HFFc6 (cell line): ENCODE measurements at regions not wholly inside any gene's neighbourhood (a gene's known extent, or its start where the extent isn't known, plus 50 kb on each side); places are given as distances from the start of the nearest gene placed in this dataset.
"Not testable (repeated sequence)": the region's sequence is repeated elsewhere in the genome, so short reads cannot be mapped to it uniquely, and the experiment has no call there.

Experiments
- DNase-seq: peaks from one replicate; pipeline ENCODE4 v3.0.0-alpha.2; 2018
- H3K27ac Mint-ChIP-seq: 2 replicates; pipeline ENCODE4 v1.8.0; 2020; ENCODE audit warnings: mild to moderate bottlenecking, mixed read lengths
- H3K27me3 Mint-ChIP-seq: 2 replicates; pipeline ENCODE4 v1.8.0; 2021; ENCODE audit warnings: mild to moderate bottlenecking, moderate library complexity, mixed read lengths; ENCODE audit not compliant: insufficient read depth
- H3K36me3 Mint-ChIP-seq: 2 replicates; pipeline ENCODE4 v1.8.0; 2021; ENCODE audit warnings: low read depth, mixed read lengths
- H3K4me1 Mint-ChIP-seq: 2 replicates; pipeline ENCODE4 v1.8.0; 2020; ENCODE audit warnings: low read depth, mixed read lengths
- H3K4me3 Mint-ChIP-seq: 2 replicates; pipeline ENCODE4 v1.8.0; 2020; ENCODE audit warnings: mild to moderate bottlenecking, moderate library complexity, mixed read lengths
- H3K9me3 Mint-ChIP-seq: 2 replicates; pipeline ENCODE4 v1.8.0; 2020; ENCODE audit warnings: mild to moderate bottlenecking, mixed read lengths
- TF ChIP-seq, protein P1 (sequence below): fragments of 200-600 bp; sonication (generic); IDR thresholded peaks from 2 replicates; pipeline ENCODE4 v1.5.0; 2021; ENCODE audit warnings: antibody characterized with exemption, mild to moderate bottlenecking

DNA sequence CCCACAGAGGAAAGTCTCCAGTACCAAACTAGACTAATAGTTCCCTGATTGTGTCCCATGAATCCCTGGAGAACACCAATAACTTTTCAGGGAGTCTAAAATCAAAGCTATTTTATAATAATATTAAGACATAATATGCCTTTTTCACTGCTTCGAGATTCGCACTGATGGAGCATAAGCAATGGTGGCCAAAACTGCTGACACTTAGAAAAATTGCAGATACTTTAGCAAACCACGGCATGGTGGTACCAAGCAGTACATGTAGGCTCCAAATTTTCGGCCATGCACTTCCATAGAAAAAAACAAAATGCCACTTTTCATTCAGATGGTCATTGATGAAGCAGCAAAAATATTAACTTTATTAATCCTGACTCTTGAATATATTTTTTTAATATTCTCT is 100.3 kb upstream of the PCSK1 start:
- DNase-seq, result no peak
- TF ChIP-seq, protein P1, sequence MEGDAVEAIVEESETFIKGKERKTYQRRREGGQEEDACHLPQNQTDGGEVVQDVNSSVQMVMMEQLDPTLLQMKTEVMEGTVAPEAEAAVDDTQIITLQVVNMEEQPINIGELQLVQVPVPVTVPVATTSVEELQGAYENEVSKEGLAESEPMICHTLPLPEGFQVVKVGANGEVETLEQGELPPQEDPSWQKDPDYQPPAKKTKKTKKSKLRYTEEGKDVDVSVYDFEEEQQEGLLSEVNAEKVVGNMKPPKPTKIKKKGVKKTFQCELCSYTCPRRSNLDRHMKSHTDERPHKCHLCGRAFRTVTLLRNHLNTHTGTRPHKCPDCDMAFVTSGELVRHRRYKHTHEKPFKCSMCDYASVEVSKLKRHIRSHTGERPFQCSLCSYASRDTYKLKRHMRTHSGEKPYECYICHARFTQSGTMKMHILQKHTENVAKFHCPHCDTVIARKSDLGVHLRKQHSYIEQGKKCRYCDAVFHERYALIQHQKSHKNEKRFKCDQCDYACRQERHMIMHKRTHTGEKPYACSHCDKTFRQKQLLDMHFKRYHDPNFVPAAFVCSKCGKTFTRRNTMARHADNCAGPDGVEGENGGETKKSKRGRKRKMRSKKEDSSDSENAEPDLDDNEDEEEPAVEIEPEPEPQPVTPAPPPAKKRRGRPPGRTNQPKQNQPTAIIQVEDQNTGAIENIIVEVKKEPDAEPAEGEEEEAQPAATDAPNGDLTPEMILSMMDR, result no peak
- Mint-ChIP-seq H3K9me3 (no peaks in the 10 kb centered on the region), H3K4me3 (no peak overlapping the region), H3K27ac (no peak overlapping the region), H3K4me1 (peaks cover 41% of the 10 kb centered on the region), H3K27me3 (no peaks in the 10 kb centered on the region), H3K36me3 (no peaks in the 10 kb centered on the region)

DNA sequence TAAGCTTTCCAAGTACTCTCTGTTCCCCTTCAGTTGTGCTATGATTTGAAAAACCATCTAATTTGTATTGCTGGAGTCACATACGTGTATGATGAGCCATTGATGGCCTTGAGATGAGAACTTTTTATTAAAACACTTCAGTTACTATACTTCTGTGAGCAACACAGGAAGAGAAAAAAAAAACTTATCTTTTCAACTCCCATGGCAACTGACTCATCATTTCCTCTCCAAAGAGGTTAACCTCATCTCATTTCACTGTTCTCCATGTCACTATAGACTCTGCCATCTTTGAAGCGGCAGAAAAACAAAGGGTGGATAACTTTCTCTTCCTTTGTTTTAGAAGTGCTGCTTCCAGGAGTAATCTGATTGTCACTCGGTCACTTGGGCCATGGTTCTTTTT is 104.3 kb upstream of the PCSK1 start:
- DNase-seq, result peak; percentile 73
- Mint-ChIP-seq H3K36me3 (no peaks in the 10 kb centered on the region), H3K9me3 (no peaks in the 10 kb centered on the region), H3K27ac (peak overlapping the region; percentile 90), H3K4me3 (peak overlapping the region; percentile 40; the same call in 1 of the 2 replicates), H3K4me1 (peaks cover 36% of the 10 kb centered on the region), H3K27me3 (no peaks in the 10 kb centered on the region)
- TF ChIP-seq, protein P1, result no peak

DNA sequence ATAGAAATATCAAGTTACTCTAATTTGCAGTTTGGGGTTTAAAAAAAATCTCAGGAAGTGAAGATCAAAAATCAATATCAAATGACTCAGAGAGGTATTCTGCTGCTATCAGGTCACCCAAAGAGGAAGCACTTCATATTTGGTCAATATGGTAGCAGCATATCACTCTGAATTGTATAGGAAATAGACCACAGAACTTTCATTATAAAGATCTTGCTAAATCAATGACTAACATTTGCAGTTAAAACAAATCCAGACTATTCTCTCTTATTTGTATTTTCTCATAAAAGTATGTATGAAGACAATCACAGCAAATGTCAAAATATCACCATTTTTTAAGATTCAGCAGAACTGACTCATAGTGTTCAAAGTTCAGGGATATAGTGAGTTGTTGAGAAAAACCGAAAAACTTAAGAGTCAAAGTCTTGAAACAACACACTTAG is 105.8 kb upstream of the PCSK1 start:
- H3K36me3 Mint-ChIP-seq, result no peaks in the 10 kb centered on the region
- TF ChIP-seq, protein P1, result no peak
- no peaks in the 10 kb centered on the region for H3K27me3 Mint-ChIP-seq
- no peaks in the 10 kb centered on the region for H3K9me3 Mint-ChIP-seq
- no peak for DNase-seq
- H3K4me3 Mint-ChIP-seq, result no peak overlapping the region
- H3K4me1 Mint-ChIP-seq, result peaks cover 36% of the 10 kb centered on the region
- H3K27ac Mint-ChIP-seq, result peak overlapping the region; percentile 33

DNA sequence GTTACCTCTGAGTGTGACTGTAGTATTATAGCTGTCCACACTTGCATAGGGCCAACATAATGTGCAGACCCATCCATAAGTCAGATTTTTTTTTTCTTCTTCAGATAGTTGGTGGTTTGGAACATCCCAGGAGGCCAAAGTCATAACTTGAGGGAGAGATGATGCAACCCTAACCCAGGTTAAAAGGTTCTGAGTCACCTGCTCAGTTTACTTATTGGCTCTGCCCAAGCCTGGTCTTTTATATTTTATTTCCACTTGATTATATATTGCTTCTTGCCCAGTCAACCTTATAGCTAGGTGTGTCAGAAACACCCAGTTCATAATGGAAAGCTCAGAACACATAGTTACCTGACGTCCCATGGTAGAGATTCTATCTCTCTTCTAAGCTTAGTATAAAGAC is 113.1 kb upstream of the PCSK1 start:
- H3K36me3 Mint-ChIP-seq, result no peaks in the 10 kb centered on the region
- H3K27me3 Mint-ChIP-seq, result no peaks in the 10 kb centered on the region; the same call in 1 of the 2 replicates
- H3K4me3 Mint-ChIP-seq, result no peak overlapping the region
- H3K4me1 Mint-ChIP-seq, result peaks cover 14% of the 10 kb centered on the region; the same call in 1 of the 2 replicates
- H3K9me3 Mint-ChIP-seq, result no peaks in the 10 kb centered on the region
- TF ChIP-seq, protein P1, result no peak
- H3K27ac Mint-ChIP-seq, result no peak overlapping the region
- DNase-seq, result no peak

DNA sequence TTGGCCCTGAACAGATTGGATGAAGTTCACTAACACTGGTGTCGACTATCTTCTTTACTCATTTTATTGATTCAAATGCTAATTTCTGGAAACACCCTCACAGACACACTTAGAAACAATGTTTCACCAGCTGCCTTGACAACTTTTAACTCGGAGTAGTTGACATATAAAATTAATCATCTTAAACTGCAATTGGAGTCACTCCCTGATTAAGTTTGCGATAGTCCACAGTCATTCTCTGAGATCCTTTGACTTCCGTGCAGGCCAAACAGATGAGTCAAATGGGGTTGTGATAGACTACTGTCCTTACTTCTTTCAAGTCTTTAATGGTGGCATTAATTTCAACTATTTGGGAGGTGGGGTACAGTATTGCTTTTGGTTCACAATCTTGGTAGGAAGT is 114.4 kb upstream of the PCSK1 start:
- Mint-ChIP-seq H3K9me3 (no peaks in the 10 kb centered on the region), H3K36me3 (no peaks in the 10 kb centered on the region), H3K4me3 (no peak overlapping the region), H3K27me3 (peaks cover 2% of the 10 kb centered on the region), H3K4me1 (peaks cover 14% of the 10 kb centered on the region; the same call in 1 of the 2 replicates), H3K27ac (peak overlapping the region; percentile 27; the same call in 1 of the 2 replicates)
- DNase-seq, result no peak
- TF ChIP-seq, protein P1, result no peak

DNA sequence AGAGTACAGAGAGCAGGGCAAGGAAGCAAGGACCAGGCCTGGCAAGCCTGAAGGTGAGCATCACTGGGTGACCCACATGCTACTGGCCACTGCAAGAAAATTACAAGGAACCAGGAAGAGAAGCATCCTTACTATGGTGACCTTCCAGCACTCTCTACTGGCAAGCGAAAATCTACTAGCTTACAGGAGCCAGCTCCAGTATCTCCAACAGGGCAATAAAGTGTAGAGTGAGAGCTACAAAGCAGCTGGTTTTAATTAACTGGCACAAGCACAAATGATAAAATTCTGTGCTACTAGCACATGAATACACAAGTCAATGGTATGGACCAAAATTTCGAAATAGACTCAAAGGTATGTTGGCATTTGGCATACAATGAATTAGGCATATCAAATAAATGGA is 113.3 kb upstream of the CAST start:
- DNase-seq, result peak; percentile 20
- no peak overlapping the region for H3K4me3 Mint-ChIP-seq
- H3K9me3 Mint-ChIP-seq, result no peaks in the 10 kb centered on the region
- no peak overlapping the region for H3K27ac Mint-ChIP-seq
- no peaks in the 10 kb centered on the region for H3K36me3 Mint-ChIP-seq
- H3K4me1 Mint-ChIP-seq, result peaks cover 14% of the 10 kb centered on the region; the same call in 1 of the 2 replicates
- peaks cover 5% of the 10 kb centered on the region for H3K27me3 Mint-ChIP-seq
- TF ChIP-seq, protein P1, result no peak; the same call in 1 of the 2 replicates

DNA sequence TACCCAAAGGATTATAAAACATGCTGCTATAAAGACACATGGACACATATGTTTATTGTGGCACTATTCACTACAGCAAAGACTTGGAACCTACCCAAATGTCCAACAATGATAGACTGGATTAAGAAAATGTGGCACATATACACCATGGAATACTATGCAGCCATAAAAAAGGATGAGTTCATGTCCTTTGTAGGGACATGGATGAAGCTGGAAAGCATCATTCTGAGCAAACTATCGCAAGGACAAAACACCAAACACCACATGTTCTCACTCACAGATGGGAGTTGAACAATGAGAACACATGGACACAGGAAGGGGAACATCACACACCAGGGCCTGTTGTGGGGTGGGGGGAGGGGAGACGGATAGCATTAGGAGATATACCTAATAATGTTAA is 101.3 kb upstream of the CAST start:
- H3K4me1 Mint-ChIP-seq, result peaks cover 22% of the 10 kb centered on the region
- DNase-seq, H3K4me3 Mint-ChIP-seq, H3K36me3 Mint-ChIP-seq, H3K27me3 Mint-ChIP-seq, H3K9me3 Mint-ChIP-seq, H3K27ac Mint-ChIP-seq: not testable (repeated sequence)
